ENCODE measurements at regions not wholly inside any gene's neighbourhood (a gene's known extent, or its start where the extent isn't known, plus 50 kb on each side); places are given as distances from the start of the nearest gene placed in this dataset.

GRCh38 chr9:81374459-81375186, 314.7 kb downstream of the TLE1 start:
- TF ChIP-seq, protein P1, sequence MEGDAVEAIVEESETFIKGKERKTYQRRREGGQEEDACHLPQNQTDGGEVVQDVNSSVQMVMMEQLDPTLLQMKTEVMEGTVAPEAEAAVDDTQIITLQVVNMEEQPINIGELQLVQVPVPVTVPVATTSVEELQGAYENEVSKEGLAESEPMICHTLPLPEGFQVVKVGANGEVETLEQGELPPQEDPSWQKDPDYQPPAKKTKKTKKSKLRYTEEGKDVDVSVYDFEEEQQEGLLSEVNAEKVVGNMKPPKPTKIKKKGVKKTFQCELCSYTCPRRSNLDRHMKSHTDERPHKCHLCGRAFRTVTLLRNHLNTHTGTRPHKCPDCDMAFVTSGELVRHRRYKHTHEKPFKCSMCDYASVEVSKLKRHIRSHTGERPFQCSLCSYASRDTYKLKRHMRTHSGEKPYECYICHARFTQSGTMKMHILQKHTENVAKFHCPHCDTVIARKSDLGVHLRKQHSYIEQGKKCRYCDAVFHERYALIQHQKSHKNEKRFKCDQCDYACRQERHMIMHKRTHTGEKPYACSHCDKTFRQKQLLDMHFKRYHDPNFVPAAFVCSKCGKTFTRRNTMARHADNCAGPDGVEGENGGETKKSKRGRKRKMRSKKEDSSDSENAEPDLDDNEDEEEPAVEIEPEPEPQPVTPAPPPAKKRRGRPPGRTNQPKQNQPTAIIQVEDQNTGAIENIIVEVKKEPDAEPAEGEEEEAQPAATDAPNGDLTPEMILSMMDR (IDR thresholded peaks at IDR 0.05; ENCODE audit: low read depth, low read length), result no peak
- DNase-seq (ENCODE audit: extremely low read depth, low read depth), result no peak

DNA sequence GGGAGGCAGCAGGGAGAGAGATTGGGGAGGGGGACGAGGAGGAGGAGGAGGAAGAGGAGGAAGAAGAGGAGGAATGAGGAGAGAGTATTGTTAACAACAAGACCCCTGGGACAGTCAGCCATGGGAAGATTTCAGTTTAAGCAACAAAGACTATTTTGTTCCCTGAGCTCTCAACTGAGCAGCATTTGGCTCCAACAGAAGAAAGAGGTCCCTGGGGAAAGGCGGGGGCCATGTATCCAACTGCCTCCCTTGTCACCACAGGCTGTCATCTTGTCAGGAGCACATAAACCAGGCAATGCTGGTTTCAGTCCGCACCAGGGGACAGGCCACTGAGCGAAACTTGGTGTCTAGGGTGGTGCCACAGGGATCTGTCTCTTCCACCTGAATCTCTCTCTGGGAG, 316.1 kb downstream of the TLE1 start:
- no peak for DNase-seq (ENCODE audit: extremely low read depth, low read depth)
- TF ChIP-seq, protein P1 (IDR thresholded peaks at IDR 0.05; ENCODE audit: low read depth, low read length), result no peak

- no peak for DNase-seq (ENCODE audit: extremely low read depth, low read depth)
- TF ChIP-seq, protein P1 (IDR thresholded peaks at IDR 0.05; ENCODE audit: low read depth, low read length), result no peak
Observed at GRCh38 chr9:81372628-81373191, 316.6 kb downstream of the TLE1 start.

- no peak for DNase-seq (ENCODE audit: extremely low read depth, low read depth)
- TF ChIP-seq, protein P1 (IDR thresholded peaks at IDR 0.05; ENCODE audit: low read depth, low read length), result no peak
Observed at GRCh38 chr9:81371824-81372223, 317.5 kb downstream of the TLE1 start.

- TF ChIP-seq, protein P1 (IDR thresholded peaks at IDR 0.05; ENCODE audit: low read depth, low read length), result no peak
- no peak for DNase-seq (ENCODE audit: extremely low read depth, low read depth)
Observed at GRCh38 chr9:81370650-81371049, 318.7 kb downstream of the TLE1 start.

DNA sequence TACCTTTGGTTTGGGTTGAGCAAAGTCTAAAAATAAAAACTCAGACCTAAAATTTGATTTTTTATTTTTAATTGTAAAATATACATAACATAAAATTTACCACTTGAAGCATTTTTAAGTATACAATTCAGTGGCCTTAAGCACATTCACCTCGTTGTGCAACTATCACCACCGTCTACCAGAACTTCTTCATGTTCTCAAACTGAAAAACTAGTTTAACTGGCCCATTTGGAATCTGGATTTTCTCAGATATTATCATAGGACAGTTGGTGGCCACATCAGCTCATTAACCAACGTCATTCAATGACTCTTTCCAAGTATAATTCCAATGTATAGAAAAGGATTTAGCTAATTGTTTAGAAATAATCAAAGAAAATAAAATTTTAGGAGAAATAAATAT, 319.3 kb downstream of the TLE1 start:
- no peak for DNase-seq (ENCODE audit: extremely low read depth, low read depth)
- TF ChIP-seq, protein P1 (IDR thresholded peaks at IDR 0.05; ENCODE audit: low read depth, low read length), result no peak

DNA sequence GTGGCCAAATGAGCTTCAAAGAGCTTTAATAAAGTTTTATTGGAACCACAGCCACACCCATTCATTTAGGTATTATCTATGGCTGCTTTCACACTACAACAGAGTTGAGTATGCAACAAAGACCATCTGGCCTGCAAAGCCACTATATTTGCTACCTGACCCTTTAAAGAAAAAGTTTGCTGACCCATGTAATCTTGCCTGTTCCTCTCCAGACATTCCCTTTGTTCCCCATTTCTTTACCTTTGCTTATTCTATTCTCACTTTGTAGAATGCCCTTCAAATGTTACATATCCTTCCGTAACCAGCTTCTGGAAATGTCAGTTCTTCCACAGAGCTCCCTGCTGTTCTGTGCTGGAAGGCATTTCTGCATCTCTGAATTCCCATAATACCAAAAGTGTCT, 320.2 kb downstream of the TLE1 start:
- TF ChIP-seq, protein P1 (IDR thresholded peaks at IDR 0.05; ENCODE audit: low read depth, low read length), result no peak
- DNase-seq (ENCODE audit: extremely low read depth, low read depth), result no peak

Data from AG09319 (cell line).